Heart right ventricle (tissue), 16 donors: ENCODE measurements at regions not wholly inside any gene's neighbourhood (a gene's known extent, or its start where the extent isn't known, plus 50 kb on each side); places are given as distances from the start of the nearest gene placed in this dataset.
A peak's percentile ranks its signal among the peaks of the same experiment; 100 is the strongest.

ENCODE experiments used
- ATAC-seq, 8 donors: fragments of 200-7000 bp; cut with Tn5 transposase; one replicate each; pipeline ENCODE4 v1.9.1; 2020; ENCODE audit warnings: mild to moderate bottlenecking in 8 of 8, moderate library complexity in 8 of 8, moderate number of reproducible peaks in 1 of 8
- DNase-seq, 2 donors: peaks; one replicate each; pipeline ENCODE4 v3.0.0-alpha.2; 2020
- H3K27ac ChIP-seq, 10 donors: fragments of 200-600 bp; sonication (generic) in 2 of 10; one replicate each; pipeline versions ENCODE4 v1.5.0 to v1.8.0; 2020 to 2022; ENCODE audit warnings: mild to moderate bottlenecking in 3 of 10
- H3K27me3 ChIP-seq, 7 donors: fragments of 200-600 bp; one replicate each; pipeline ENCODE4 v1.8.0; 2021 to 2022; ENCODE audit warnings: mild to moderate bottlenecking in 2 of 7
- H3K36me3 ChIP-seq, 9 donors: fragments of 200-600 bp; sonication (generic) in 1 of 9; one replicate each; pipeline versions ENCODE4 v1.5.0 to v1.8.0; 2020 to 2022; ENCODE audit warnings: mild to moderate bottlenecking in 2 of 9
- H3K4me1 ChIP-seq, 9 donors: fragments of 200-600 bp; sonication (generic) in 1 of 9; one replicate each; pipeline versions ENCODE4 v1.5.0 to v1.8.0; 2020 to 2022; ENCODE audit warnings: mild to moderate bottlenecking in 4 of 9
- H3K4me3 ChIP-seq, 10 donors: fragments of 200-600 bp; sonication (generic) in 2 of 10; one replicate each; pipeline versions ENCODE4 v1.5.0 to v1.8.0; 2020 to 2022; ENCODE audit warnings: mild to moderate bottlenecking in 7 of 10, moderate library complexity in 2 of 10
- H3K9me3 ChIP-seq, 11 donors: fragments of 200-600 bp in 10 of 11; sonication (generic) in 2 of 11; one replicate each; pipeline versions ENCODE4 v1.5.0 to v1.8.0; 2013 to 2022; ENCODE audit warnings: mild to moderate bottlenecking in 2 of 11, control low read depth in 1 of 11, moderate library complexity in 1 of 11
- CTCF ChIP-seq, 9 donors: fragments of 200-600 bp; sonication (generic) in 2 of 9; IDR thresholded peaks; one replicate each; pipeline versions ENCODE4 v1.5.0 to v1.8.0; 2021 to 2022; ENCODE audit warnings: antibody characterized with exemption in 9 of 9, mild to moderate bottlenecking in 5 of 9, moderate library complexity in 1 of 9
- WGBS, 2 donors: extraction: QIAGEN DNeasy Blood & Tissue Kit; methylation state at CpG; one replicate each; pipeline ENCODE4 v1.1.7; 2013; ENCODE audit warnings: inconsistent platforms in 1 of 2; 5-methylcytosine and 5-hydroxymethylcytosine counted together
- intact Hi-C, 10 donors: fragments of 100-400 bp; cut with DNase I; formaldehyde crosslinking; loops; one replicate each; pipeline versions ENCODE4 v1.11.1 to v1.14.2; 2022
- donor health status: Arrhythmogenic right ventricular cardiomyopathy.
- donor health status: ischemic (EF 13 %, LVEDD 7.1; RV severe dilation, severe dysfunction).
- donor health status: healthy with polysubstance abuse.
- donor health status: DM: no; HTN: yes; CAD: no.
- donor health status: DM: no; HTN: no; CAD: no.
- donor health status: ischemic (EF 25% LVEDD 6.9; RV normal size, moderate dysfunction).
- donor health status: ischemic (EF 25% LVEDD 5.7; RV mildly dilated, moderate dysfunction).
- donor health status: healthy.
- donor health status: DM: yes; HTN: yes; CAD: no.
- donor health status: Ischemic cardiomyopathy.
- donor health status: ischemic (EF 35%, LVEDD 5.7; RV mildly dilated, moderate dysfunction).
- donor health status: nonischemic (EF 11% LVEDD 7.7; RV severe dilation, severe dysfunction).
- donor health status: DM: yes; HTN: yes; CAD: no.
- donor health status: PGD.
- donor health status: ischemic (EF 29% LVEDD 5.4; RV normal size, mild dysfunction).
- donor health status: nonischemic (EF 23%, LVEDD 6.1; RV moderate dilation, normal function).

- H3K27ac ChIP-seq: no peak overlapping the region
- TF ChIP-seq CTCF (IDR thresholded peaks at IDR 0.05): no peak
- H3K4me1 ChIP-seq: peaks cover 0 to 54% (median 23%) of the 10 kb centered on the region in 9 donors
- WGBS, 2 donors: 77 to 81% methylated on average over 26 of the region's 26 CpGs
- no peak overlapping the region for H3K4me3 ChIP-seq
- H3K9me3 ChIP-seq: no peaks in the 10 kb centered on the region
- ATAC-seq: no peak
- no peak for DNase-seq
- intact Hi-C loops: loop anchor here in 1 of 10 donors (5.0 kb wide), 1 partner anchor 97 kb away; no protein-coding TSS in a partner anchor
- H3K36me3 ChIP-seq: no peaks in the 10 kb centered on the region
- H3K27me3 ChIP-seq: peaks cover 0 to 3% (median 0%) of the 10 kb centered on the region in 7 donors
These were observed 67.4 kb upstream of the HPCAL1 start for GRCh38 chr2:10235099-10235908.

- peaks cover 0 to 54% (median 23%) of the 10 kb centered on the region in 9 donors for H3K4me1 ChIP-seq
- no peak for TF ChIP-seq CTCF (IDR thresholded peaks at IDR 0.05)
- no peak overlapping the region for H3K4me3 ChIP-seq
- H3K27me3 ChIP-seq: peaks cover 0 to 3% (median 0%) of the 10 kb centered on the region in 7 donors
- no peaks in the 10 kb centered on the region for H3K9me3 ChIP-seq
- WGBS, 2 donors: 85% methylated on average over 11 of the region's 11 CpGs
- intact Hi-C loops: loop anchor here in 1 of 10 donors (5.0 kb wide), 1 partner anchor 96 kb away; no protein-coding TSS in a partner anchor
- ATAC-seq: no peak
- peak overlapping the region in 1 of 10 donors; percentile 85 for H3K27ac ChIP-seq
- DNase-seq: no peak
- no peaks in the 10 kb centered on the region for H3K36me3 ChIP-seq
These were observed 66.7 kb upstream of the HPCAL1 start for GRCh38 chr2:10235909-10236550.

- H3K27ac ChIP-seq: peak overlapping the region in 8 of 10 donors; percentile 49 to 85 (median 65)
- intact Hi-C loops: loop anchor here in 1 of 10 donors (5.0 kb wide), 1 partner anchor 96 kb away; no protein-coding TSS in a partner anchor
- DNase-seq: no peak
- no peaks in the 10 kb centered on the region for H3K9me3 ChIP-seq
- H3K4me3 ChIP-seq: no peak overlapping the region
- peaks cover 0 to 54% (median 23%) of the 10 kb centered on the region in 9 donors for H3K4me1 ChIP-seq
- H3K27me3 ChIP-seq: peaks cover 0 to 3% (median 0%) of the 10 kb centered on the region in 7 donors
- no peak for TF ChIP-seq CTCF (IDR thresholded peaks at IDR 0.05)
- H3K36me3 ChIP-seq: no peaks in the 10 kb centered on the region
- WGBS, 2 donors: 77 to 78% methylated on average over 10 of the region's 10 CpGs
- ATAC-seq: no peak
These were observed 65.9 kb upstream of the HPCAL1 start for GRCh38 chr2:10236571-10237391.
